Gastrocnemius medialis (tissue), 4 donors: ENCODE measurements at regions not wholly inside any gene's neighbourhood (a gene's known extent, or its start where the extent isn't known, plus 50 kb on each side); places are given as distances from the start of the nearest gene placed in this dataset.

Source experiments
- CTCF ChIP-seq, 5 experiments: fragments of 450-650 bp in 3 of 5; fragments of 200-600 bp in 2 of 5; sonication (generic) in 2 of 5; IDR thresholded peaks in 4 of 5; conservative IDR thresholded peaks in 1 of 5; 1 replicate in 4 of 5; 2 replicates in 1 of 5; pipeline ENCODE4 v1.5.1; 2016 to 2019; ENCODE audit warnings: antibody characterized with exemption in 5 of 5, mild to moderate bottlenecking in 3 of 5, moderate library complexity in 3 of 5
- POLR2A ChIP-seq, 2 donors: fragments of 450-650 bp; IDR thresholded peaks; one replicate each; pipeline ENCODE4 v1.6.1; 2017; ENCODE audit warnings: antibody characterized with exemption in 2 of 2, mild to moderate bottlenecking in 2 of 2, moderate library complexity in 2 of 2

- TF ChIP-seq CTCF (IDR thresholded peaks at IDR 0.05 in 4 of 5, conservative IDR thresholded peaks at IDR 0.05 in 1 of 5) (no peak), POLR2A (IDR thresholded peaks at IDR 0.05) (no peak)
These were observed 60.4 kb upstream of the RSPO3 start for GRCh38 chr6:127058027-127058426.
